PC-9 (cell line): ENCODE measurements at regions not wholly inside any gene's neighbourhood (a gene's known extent, or its start where the extent isn't known, plus 50 kb on each side); places are given as distances from the start of the nearest gene placed in this dataset.

Source experiments
- CTCF ChIP-seq: fragments of 200-600 bp; sonication (generic); conservative IDR thresholded peaks from 2 replicates; pipeline ENCODE4 v1.6.1; 2017; ENCODE audit warnings: mixed run types, antibody characterized with exemption, mild to moderate bottlenecking, moderate library complexity
- EZH2 ChIP-seq: fragments of 200-600 bp; sonication (generic); IDR thresholded peaks from 2 replicates; pipeline ENCODE4 v1.8.0; 2017; ENCODE audit warnings: antibody characterized with exemption, low read depth

GRCh38 chr13:39954476-39954875 is 299.0 kb downstream of the COG6 start:
- TF ChIP-seq CTCF = no peak
- no peak for TF ChIP-seq EZH2
